Stimulated activated CD4-positive, alpha-beta T cell treated with anti-CD3 and anti-CD28 coated beads, Interleukin-2, amount 100 ng/mL, for 24 hours (primary cell): ENCODE measurements at regions not wholly inside any gene's neighbourhood (a gene's known extent, or its start where the extent isn't known, plus 50 kb on each side); places are given as distances from the start of the nearest gene placed in this dataset.
A peak's percentile ranks its signal among the peaks of the same experiment; 100 is the strongest.

Source experiments
- DNase-seq, 2 donors: peaks; one replicate each; pipeline ENCODE4 v3.0.0-alpha.2; 2020

DNA sequence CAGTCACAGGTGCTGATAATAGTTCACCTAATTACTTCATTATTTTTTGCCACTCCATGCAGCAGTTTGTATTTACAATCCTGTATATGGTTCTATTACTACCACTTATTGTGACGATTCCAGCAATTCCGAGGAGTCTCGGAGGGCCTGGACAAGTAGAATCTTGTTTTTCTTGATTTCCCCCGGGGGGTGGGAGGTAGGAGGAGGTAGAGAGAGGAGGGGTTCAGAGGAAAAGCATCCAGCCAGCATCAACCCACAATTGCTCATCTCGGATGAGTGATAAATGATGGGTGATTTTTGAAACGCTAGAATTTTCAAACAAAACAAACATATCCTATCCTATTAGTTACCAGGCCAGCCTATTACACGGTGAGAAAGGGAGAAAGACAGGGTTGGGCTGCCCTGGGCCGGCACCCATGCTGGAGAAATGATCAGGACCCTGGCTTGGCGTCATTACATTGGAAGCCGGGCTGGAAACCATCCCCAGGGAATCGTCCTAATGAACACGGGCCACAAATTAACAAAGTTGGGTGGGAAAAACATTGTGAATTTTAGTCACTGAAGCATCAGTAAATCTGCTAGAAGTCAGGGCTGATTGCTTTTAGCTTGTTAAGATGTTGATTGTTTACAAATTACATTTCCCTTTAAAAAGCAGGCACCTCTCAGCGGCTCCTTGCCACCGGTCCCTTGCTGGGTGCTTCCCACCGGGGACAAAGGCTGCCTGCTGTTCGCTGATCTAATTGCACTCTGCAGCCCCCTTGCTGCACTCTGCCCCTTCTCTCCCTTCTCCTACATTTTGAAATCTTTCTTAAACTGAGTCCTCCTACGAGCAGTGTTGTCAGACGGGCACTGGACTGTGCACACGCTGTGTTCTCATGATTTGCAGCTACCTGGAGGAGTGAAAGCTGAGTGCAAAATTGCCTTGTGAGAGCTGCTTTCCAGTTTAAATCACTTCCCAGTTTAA, 95.5 kb downstream of the FAM204A start:
- no peak for DNase-seq

DNA sequence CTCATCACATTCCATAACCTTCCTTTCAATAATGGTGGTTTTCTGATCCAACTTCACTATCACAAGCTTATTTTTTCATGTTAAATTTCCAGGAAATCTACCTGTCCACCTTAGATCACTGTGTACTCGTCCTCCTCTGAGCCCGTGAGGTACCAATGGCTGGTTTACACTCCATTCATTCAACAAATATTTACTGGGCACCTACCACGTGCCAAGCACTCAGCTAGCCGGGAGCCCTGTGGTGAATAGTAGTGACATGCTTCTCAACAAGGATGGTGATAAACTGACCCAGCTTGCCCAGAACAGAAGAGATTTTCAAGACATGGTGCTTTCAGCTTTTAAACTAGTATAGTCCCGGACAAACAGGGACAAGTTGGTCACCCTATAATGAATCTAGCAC, 98.2 kb downstream of the FAM204A start:
- DNase-seq, result no peak

DNA sequence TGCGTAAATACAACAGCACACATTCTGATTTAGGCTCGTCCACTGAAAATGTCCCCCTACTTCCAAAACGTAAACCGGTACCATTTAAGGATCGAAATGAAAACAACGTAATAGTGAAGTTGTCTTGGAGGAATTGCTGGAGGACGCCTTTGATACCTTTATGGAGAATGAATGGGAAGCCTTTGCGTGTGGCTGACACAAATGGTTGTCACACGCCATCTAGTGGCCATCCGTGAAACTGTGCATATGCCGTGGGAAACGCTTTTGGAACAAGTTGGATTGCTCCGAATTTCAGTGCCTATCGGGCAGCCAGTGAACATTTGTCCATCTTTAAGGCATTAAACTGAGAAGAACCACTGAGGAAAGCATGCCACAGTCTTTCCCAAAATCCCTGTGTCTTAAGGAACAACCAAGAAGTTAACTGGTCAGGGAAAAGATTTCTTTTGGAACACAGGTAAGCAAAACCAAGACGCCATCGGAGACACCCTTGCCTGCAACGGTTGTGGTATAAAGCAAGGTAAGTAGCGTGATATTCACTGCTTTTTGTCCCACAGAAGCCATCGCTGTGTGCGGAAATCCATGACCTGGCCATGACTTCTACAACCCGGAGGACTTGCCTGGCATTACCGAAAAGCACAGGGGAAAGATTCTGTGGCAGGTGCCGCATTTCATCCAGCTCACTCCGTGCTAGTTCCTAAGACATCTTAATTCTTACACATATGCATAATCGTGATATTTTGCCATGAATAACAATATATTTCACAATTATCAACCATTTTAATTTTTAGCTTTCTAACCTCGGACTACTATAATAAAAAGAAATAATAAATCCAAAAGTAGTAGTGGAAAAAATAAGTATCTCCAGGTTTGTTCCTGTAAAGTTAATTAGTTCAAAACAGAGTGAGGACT, 100.6 kb downstream of the FAM204A start:
- peak; percentile 78 to 79 for DNase-seq

DNA sequence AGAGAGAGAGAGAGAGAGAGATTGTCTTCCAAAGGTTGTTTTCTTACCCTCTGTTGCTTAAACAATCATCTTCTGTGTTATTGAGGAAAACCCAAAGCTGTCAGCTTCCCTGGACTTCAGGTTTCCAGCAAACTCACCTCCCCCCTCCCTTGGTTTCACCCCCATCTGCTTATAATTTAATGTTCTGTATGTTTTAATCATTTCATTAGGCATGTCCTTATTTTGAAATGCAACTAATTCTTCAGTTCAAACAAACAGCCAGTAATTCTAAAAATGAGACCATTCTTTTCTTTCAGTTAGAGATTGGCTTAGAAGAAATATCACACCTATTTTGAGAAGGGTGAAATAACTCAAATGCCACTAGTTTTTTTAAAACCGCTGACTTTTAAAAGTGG, 102.9 kb downstream of the FAM204A start:
- no peak for DNase-seq

DNA sequence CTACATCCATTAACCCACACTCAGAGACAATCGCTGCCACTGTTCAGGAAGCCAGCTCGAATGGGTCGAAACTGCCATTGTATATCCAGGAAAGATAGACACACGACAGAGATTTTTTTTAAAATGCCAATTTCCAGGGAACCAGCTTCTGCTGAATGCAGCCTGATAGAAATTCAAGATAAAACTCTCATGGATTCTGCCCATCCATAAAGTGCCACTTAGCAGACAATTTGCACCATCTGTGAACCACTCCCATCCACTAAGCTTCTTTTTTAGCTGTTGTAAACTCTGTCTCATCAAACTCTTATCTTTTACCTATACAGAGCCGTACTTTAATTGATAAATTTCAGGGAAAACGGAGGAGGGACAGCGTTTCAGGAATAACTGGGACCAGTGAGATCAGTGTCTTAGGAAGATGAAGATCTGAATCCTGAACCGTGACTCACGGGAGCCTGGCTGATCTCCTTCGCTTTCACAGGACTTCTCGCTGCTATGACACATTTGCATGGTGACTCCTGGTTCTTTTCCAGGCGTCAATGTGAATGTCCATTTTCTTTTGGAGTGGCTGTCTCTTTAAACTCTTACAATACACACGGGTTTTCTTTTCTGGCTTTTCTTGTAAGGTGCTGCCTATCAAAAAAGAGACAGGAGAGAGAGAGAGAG, 103.4 kb downstream of the FAM204A start:
- DNase-seq, result no peak

DNA sequence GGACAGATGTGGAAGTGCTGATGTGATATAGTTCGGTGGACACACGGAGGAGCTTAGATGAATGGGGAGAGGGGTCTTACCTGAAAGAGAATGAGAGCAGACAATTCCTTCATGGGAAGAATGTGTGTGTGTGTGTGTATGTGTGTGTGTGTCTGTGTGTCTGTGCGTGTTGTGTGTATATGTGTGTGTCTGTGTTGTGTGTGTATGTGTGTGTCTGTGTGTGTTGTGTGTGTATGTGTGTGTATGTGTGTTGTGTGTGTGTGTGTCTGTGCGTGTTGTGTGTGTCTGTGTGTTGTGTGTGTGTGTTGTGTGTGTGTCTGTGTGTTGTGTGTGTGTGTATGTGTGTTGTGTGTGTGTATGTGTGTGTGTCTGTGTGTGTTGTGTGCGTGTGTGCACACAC, 104.2 kb downstream of the FAM204A start:
- DNase-seq, result no peak

DNA sequence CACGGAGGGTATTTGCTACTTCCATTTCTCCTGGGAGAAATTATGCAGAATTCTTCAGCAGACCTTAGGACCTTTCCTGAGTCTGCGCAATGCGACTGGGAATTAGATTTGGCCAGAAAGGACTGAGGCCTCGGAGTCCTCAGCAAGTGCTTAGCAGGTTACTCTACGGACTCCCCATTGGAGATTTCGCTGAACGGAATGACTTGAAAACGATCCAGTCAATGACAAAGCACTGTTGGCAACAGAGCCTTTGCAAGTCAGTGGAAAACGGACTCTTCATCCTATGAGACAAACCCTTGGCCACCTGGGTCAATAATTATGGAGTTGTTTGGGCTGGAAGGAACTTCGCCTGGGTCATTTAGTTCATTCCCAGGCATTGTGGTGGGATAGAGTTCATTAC, 107.4 kb downstream of the FAM204A start:
- no peak for DNase-seq

DNA sequence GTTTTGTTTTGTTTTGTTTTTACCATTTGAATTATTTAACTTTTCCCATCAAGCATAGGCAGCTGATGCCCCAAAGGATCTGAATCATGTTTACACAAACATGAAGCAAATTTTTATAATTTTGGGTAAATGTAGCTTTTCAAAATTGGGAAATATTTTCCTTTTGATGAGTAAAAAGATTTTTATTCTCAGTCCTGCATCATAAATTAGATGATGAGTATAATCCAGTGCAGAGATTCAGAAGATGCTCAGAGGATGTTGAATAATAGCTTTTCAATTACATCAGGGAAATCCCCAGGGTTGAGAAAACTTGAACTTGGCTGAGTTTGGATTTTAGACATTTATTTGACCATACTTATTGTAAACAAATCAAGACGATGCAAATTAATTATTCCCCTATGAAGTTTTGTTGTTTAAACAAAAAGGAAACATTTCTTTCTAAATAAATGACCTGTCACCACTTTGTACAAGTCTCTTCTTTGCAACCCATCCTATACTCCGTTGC, 121.7 kb downstream of the FAM204A start:
- no peak for DNase-seq

DNA sequence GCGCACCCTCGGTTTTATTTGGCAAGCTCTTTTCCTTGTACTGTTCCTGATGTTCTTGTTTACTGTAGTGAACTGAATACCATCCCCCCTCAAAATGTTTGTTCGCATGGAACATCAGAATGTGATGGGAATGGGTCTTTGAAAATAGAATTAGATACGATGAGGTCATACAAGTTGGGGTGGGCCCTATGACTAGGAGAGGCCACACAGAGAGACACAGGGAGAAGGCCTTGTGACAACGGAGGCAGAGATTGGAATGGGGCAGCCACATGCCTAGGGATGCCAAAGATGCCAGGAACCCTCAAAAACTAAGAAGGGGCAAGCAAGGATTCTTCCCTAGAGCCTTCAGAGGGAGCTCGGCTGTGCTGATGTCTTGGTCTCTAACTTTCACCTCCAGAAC, 123.6 kb downstream of the FAM204A start:
- no peak for DNase-seq

DNA sequence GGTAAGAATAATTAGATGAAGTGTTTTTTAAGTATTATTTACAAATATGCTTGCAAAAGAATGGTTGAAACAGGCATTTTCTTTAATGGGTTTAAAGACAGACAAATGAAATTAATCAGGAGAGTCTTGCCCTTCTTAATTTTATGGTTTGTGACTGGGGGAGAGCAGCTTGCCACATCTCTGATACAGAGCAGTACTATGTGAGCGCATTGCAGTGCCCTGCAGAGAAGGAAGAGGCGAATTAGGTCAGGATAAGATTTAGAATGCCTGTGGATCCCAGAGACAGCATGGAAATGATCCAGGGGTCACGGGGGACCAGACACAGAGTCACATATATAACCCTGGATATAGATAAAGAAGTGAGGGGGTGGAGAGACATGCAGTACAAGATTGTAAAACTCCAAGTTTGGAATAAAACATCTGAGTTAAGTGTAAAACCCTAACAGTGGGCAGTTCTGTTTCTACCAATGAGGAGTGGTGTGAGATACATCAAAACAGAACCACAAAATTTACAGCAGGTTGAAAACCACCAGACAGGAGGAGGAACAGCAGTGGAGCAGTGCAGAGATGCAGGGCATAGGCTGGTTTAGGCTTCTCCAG, 125.5 kb downstream of the FAM204A start:
- no peak for DNase-seq

DNA sequence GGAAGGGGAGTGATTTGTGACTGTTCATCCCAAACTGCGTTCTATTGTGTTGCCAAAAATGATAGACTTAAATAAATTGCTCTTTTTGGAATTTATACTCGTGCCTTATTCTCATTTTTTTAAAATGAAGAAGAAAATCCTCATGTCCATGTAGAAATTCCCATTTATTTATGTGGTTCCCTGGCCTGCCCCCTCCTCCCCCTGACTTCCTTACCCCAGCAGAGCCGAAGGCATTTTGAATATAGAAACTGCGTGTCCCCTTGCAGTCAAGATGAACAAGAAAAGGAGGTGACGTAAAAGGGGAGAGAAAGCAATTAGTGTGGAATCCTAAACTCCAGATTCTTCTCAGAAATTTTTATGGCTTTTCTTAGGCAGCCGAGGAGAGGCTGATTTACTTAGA, 126.1 kb downstream of the FAM204A start:
- DNase-seq, result no peak

DNA sequence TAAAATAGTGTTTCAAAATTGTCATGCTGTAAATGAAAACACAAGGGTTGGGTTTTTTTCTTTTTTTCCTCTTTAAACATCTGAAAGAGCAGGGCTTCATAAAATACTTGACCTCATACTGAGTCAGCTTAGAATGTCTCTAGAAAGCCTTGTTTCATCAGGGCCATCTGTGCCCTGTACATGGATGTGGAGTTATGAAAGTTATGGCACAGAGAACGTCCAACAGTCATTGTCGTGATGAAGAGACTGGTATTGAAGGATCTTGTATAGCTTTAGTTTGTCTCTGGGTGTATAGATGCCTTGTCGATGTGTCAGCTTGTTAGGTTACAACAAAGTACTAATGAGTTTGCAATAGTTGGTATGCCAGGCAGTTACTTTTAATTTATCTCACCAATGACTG, 127.3 kb downstream of the FAM204A start:
- DNase-seq, result no peak

DNA sequence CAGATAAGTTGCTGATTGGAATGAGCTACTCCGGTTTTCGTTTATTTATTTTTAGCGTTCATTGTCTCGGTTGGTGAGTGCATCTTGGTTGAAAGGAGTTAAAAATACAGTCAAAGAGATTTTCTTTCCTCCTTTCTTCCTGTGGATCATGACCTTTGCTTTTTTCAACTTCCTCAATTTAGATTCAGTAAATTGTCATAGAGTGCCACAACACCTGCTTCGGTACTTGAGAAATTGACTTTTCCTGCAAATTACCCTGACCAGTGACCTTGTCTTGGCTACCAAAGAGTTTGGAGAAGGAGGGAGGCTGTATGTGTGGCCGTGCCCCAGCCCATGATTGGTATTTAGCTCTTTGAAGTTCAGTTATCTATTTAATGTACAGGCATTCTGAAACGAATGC, 128.7 kb downstream of the FAM204A start:
- DNase-seq, result no peak

DNA sequence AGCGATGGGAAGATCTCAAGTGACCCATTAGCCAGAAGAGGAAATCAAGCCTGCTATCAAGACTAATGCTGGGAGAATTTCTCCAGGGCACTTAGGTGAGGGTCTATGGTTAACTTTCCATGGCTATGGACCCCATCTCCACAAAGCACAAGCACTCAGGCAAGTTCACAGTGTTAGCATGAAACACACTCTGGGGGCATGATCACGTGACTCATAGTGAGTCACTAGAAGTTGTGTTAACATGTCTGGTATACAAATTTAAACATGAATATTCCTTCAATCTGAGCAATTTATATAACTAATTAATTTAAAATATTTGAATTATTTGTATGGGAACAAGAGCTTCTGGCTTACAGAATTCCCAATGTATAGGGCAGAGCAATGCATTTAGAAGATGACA, 131.8 kb downstream of the FAM204A start:
- DNase-seq, result no peak

DNA sequence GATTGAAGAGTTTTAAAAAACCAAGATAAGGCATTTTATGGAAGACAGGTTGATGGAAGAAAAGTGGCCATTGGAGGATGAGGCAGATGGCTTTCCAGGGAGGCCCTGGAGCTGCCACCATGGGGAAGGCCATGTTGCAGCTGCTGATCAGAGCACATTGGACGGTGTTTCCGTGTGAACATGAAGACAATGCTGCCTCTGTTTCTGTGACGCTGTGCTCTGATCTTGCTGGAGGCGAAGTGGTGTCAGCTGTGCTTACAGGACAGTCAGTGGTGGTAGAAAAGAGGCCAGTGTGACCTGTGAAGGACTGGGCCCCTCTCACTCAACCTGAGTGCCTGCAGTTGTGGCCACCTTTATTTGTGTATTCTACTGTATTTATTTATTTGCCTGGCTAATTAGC, 132.9 kb downstream of the FAM204A start:
- no peak for DNase-seq

DNA sequence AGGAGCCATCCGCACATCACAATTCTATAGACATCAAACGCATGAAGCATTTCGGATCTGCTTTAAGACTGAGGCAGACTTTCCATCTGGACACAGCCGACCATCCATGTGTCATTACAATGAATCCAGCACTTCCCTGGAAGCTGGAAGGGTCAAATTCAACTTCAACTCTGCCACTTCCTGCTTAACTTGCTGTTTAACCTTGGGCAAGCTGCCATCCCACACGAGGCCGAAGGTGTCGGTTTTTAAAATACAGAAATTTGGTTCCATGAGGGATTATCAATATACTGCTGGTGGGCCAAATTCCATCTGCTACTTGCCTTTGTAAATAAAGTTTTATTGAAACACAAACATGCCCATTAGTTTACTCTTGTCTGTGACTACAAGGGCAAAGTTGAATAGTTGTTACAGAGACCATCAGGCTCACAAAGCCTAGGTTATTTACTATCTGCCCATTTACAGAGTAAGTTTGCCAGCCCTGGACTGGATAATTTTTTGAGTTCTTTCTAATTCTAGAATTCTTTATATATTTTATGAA, 134.6 kb downstream of the FAM204A start:
- DNase-seq, result no peak

DNA sequence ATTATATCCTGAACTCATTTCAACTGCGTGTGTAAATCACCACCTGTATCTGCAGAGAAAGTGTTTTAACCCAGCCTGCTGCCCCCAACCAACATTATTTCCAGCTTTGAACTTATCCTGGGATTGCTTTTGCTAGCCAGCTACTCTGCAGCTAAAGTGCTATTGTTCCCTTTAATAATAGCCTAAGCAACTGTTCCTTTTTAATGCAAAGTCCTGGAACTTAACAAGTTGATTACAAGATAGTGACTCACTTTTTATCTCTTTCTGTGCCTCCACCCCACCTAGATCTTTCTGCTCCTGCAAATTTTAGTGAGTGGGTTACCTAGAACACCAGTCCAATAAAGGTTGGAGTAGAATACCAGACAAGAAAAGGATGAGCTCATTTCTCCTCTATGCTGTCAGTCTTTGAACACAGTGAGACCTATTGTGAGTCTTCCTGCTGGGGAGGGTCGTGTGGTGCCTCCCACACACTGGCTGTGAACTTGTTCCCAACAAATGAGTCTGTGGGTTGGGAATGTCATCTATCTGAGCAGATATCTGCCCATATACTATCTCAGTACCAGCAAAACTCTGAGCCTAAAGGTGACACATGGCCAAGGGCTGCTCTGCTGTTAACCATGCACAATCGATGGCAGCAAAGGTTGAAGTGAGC, 137.7 kb downstream of the FAM204A start:
- DNase-seq, result no peak

DNA sequence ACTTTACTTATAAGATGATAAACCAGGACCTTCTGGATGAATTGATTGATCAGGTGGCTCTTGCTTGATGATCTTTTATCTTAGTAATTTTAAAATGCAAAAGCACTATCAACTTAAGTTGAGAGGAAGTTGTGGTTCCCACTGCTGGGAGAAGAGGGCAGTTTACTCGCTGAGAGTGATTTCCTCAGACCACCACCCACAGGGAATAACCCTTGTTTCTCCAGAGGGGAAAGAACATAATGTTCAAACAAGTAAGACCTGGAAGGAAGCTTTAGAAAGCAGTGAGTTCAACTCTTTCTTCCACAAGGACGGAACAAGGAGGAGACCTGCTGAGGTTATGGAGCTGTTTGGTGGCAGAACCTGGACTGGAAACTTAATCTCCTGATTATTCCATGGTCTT, 138.7 kb downstream of the FAM204A start:
- DNase-seq, result no peak

DNA sequence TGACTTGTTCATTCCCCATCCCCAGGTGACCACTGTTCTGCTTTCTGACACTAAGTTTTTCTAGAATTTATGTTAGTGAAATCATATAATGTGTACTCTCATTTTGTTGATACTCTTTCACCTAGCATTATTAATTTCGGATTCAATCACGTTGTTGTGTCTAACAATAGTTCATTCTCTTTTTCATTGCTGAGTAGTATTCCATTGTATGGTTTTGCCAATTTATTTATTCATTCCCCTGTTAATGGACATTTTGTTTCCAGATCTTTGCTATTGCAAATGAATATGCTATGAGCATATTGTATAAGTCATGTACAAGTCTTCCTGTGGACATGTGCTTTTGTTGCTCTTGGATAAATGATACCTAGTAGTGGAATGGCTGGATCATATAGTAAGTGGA, 146.4 kb downstream of the FAM204A start:
- DNase-seq, result no peak

DNA sequence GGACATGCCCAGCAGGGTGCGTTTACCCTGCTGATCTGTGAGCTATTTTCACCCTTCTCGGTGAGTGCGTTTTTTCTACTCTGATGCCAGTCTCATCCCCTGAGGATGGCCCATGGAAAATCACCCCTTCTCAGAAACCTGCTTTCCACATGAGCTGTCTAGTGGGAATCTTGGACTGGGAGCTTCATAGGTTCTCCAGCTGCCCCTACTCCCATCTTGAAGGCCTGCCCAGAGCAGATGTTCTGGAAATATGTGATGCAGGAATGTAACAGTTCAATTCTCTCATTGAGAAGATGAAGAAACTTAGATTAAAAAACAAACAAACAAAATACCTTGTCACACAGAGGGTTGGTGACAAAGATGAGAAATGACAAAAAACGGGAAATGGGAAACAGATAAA, 146.9 kb upstream of the RAB11FIP2 start:
- no peak for DNase-seq

DNA sequence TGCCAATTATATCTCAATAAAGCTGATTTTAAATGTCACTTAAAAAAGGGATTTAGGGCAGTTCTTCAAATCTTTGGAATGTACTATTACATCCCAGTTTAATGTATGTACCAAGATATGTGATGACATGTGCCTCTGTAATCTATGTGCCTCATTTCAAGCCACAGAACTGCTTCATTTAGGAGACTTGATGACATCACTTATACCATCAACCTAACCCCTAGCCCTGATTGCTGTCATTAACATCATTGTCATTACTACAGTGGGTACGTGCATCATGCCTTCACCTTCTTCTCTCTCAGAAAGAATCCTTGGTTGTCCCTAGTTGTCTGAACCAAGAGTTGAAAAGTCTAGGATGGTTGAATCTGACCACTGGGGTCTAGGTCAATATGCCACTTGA, 134.3 kb upstream of the RAB11FIP2 start:
- DNase-seq, result no peak

DNA sequence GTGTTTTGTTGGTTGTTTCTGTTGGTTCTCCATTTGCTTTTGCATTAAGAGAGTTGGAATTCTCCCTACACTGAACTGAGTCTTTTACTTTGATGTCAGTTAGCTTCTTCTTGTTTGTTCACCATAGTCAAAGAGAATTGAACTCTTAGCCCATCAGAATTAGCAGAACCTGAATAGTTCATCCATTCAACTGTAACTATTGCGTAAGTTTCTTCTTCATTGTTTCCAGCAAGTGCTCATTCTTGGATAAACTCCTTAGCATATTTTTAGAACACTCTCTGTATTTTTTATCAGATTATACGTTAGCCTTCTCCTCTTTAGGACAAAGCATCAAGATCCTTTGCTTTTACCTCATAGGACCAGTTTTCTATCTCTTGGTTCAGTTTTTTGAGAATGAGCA, 128.4 kb upstream of the RAB11FIP2 start:
- DNase-seq, result no peak
